ENCODE measurements at regions not wholly inside any gene's neighbourhood (a gene's known extent, or its start where the extent isn't known, plus 50 kb on each side); places are given as distances from the start of the nearest gene placed in this dataset.
"Not testable (repeated sequence)": the region's sequence is repeated elsewhere in the genome, so short reads cannot be mapped to it uniquely, and the experiment has no call there.

- DNase-seq = no peak
Observed at GRCh38 chr2:84286878-84287277, 172.2 kb downstream of the SUCLG1 start.

DNA sequence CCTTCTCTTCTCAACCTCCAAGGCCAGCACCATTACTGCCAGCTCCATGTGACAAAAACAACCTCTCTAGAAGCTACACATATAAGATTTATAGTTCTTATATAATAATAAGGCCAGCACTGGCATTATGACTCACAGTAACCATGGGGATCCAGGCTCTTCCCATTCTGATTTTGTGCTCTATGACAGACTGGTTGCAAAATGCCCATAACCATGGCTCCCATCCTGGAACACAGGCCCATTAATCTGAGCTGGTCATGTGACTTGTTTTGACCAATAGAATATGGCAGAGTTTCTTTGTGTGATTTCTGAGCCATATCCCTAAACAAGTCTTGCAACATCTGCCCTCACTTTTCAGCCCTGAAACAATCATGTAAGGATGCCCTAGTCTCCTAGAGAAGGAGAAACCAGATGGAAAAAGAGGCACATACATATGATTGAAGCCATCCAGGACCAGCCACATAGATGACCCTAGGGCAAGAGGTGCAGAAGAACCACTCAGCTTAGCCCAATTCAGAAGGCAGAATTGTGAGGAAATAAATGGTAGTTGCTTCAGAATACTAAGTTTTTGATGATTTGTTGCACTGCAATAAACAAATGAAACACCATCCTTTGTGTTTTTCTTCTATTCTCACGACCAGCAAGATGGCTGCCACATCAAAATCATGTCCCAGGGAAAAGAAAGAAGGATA, 173.9 kb downstream of the SUCLG1 start:
- DNase-seq = no peak

GRCh38 chr2:84283506-84283905, 175.6 kb downstream of the SUCLG1 start:
- DNase-seq = no peak

DNA sequence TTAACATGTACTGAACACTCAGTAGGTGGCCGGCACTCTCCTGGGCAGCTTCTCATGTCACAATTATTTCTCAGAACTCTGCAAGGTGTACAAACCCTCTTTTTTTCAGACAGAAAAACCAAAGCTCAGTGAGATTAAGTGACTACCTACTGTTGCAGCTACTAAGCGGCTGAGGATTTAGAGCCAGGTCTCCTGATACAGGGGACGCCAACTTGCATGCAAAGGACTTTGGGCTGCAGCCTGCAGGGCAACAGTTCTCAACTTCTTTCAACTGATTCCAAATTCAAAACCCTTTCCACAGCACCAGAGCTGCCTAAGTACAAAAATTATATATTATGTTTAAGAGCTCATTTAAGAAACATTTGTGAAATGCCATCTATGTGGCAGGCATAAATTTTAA, 177.6 kb downstream of the SUCLG1 start:
- no peak for DNase-seq

DNA sequence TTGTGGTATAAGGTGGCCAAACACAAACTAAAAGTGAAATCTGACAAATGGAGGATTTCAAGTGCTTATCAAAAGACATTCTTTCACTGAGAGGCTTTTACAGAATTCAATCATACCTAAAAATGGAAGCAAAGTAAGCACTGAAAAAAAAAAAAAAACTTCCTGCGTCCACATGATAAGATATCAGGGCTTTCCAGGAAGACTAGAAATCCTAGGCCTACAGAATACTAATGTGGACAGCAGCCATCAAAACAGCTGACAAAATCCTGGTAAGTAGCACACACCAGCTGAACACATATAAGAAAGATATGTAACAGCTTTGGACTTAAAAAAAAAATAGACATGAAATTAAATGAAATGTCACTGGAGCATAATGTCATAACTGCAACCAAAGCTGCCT, 178.2 kb downstream of the SUCLG1 start:
- no peak for DNase-seq

- no peak for DNase-seq
Observed at GRCh38 chr2:84278386-84278785, 180.7 kb downstream of the SUCLG1 start.

- DNase-seq = no peak
Observed at GRCh38 chr2:84276590-84277255, 182.4 kb downstream of the SUCLG1 start.

- DNase-seq = no peak
Observed at GRCh38 chr2:84273406-84273805, 185.7 kb downstream of the SUCLG1 start.

DNA sequence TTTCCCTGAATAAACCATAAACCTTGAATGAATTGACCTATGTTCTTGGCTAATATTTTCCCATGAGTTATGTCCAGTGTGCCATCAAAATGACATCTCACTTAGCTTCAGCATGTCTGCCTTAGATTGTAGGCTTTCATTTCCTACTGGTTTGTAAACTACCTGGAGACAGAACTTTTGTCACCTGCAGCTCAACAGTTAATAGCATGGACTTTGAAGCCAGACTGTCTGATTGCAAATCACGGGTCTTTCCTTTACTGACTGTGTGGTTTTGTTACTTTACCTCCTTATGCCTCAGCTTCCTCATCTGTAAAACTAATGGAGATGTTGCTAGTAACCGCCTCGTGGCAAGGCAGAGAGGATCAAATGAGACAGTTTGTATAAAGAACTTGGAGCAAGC, 187.1 kb downstream of the SUCLG1 start:
- no peak for DNase-seq

GRCh38 chr2:84257831-84258230, 201.2 kb downstream of the SUCLG1 start:
- DNase-seq = no peak

GRCh38 chr2:84251651-84252302, 207.3 kb downstream of the SUCLG1 start:
- DNase-seq = no peak

- no peak for DNase-seq
Observed at GRCh38 chr2:84249140-84249539, 209.9 kb downstream of the SUCLG1 start.

GRCh38 chr2:84247532-84247931, 211.5 kb downstream of the SUCLG1 start:
- no peak for DNase-seq

DNA sequence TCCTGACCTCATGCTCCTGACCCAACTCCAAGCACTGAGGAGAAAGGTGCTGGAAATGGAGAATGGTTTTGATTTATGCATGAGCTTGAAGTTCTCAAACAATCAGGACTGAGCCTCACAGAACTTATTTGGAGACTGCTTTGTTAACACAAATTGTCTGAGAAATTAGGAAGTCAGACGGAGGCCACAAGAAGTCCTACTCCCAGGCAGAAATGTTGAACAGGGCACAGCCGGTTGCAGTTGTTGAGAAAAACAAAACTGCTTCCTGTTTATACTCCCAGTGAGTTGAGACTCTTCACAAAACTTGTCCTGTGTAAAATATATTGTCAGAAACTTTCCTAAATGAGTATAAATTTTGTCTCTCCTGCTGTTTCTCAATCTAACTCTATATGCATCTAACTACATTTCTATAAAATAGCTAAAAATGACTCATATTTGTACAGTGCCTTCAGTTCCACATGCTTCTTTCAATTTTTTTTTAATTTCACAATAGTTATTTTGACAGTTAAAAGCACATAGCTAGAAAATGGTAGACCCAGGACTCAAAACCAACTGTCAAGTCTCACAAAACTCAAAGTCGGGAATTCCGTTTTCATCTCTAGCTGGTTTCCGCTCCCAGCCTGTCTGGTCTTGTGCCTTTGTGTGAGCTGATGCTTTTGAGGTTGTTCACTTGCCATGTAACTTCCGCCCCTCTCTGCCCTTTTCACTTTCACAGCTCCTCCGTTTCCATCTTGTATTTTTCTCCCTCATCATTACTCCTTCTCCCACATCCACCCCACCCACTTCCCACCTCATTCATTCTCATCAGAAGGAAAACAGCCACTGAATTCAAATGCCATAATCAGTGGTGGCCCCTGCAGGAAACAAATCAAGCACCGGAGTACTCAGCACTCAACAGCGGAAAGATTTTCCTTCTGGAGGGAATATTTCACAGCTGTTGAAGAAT, 215.0 kb downstream of the SUCLG1 start:
- no peak for DNase-seq

DNA sequence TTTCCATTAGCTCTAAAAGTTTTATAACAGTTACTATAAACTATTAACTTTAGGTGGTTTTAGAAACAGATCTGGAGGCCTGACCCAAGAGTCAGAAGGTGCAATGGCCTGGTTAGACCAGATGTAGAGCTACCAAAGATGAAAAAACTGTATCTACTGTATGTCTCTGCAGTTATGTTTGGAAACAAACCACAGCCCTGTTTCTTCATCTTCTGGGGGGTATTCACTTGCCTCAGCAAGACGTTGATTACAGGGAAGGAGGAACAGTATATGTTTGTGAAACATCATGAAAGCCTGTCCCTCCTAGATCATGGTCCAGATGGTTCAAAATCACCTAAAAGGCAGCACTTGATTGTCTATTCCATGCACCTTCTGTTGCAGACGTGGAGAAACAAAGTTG, 220.2 kb downstream of the SUCLG1 start:
- no peak for DNase-seq

DNA sequence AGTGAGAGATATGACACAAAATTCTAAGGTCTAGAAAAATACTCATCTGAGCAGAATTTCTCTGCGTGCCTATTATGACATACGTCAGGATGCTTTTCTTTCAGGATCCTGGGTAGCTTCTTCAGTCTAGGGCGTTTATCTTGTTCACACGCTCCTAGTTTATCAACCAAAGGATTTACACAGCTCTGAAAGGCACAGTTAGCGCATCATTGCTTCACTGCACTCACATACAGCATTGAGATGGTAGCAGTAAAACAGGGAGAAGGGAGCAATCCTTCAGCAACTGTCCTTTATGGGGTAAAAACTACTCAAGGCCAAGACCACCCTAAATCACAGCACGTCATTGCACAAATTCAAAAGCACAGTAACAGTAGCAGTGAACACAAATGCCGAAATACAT, 222.8 kb downstream of the SUCLG1 start:
- no peak for DNase-seq

DNA sequence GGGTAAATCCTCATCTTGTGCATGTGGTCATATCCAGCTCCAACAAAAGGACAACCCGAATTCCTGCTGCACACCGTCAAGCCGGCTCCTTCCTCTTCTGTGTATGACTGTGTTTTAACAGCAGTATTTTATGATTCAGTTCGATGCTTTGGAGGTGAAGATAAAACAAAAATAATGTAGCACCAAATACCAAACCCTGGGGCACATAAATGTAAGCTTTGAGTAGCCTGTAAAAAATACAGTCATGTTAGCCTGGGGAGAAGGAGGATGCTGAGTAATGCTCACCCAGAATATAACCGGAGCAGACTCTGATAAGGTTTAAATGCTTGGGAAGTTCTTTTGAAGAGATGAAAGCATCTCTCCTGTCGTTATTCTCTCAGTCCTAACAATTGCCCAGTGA, 225.0 kb downstream of the SUCLG1 start:
- no peak for DNase-seq

DNA sequence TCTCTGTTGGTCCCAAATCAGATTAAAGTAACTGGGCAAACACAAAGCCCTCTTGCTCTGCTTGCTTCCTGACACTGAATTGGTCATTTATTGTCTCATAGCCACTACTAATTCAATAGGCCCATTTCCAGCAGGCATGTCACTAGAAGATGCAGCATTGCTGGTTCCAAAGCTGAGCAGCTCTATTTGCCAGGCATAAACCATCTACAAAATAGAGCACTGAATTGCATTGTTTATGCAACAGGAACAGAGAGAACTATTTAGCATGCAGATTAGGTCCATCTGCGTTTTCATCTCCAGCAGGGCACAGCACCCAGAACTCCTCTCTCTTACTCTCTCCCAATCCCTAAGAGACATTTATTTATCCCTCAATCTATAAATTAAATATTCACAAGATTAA, 227.6 kb downstream of the SUCLG1 start:
- DNase-seq = no peak

GRCh38 chr2:84224121-84224520, 235.0 kb downstream of the SUCLG1 start:
- no peak for DNase-seq

- no peak for DNase-seq
Observed at GRCh38 chr2:84223191-84223590, 235.9 kb downstream of the SUCLG1 start.

- DNase-seq = not testable (repeated sequence)
Observed at GRCh38 chr2:84221102-84221501, 238.0 kb downstream of the SUCLG1 start.

DNA sequence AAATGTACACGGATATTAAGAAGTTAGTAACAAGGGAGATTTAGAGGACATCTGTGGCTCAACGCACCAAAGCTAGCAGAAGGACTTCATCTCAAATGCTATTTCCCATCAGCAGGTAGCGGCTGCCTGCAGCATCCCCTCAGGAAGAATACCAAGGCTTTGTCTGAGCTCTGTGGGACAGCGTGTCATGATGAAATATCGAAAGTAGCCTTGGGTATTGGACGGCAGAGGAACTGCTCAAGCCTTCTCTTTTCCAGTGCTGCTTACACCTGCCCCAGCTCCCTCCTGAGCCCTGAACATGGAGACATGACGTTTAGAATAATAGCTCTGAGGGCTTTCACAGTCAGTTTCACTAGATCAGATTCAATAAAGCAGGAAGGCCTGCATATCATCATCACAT, 241.6 kb downstream of the SUCLG1 start:
- no peak for DNase-seq

DNA sequence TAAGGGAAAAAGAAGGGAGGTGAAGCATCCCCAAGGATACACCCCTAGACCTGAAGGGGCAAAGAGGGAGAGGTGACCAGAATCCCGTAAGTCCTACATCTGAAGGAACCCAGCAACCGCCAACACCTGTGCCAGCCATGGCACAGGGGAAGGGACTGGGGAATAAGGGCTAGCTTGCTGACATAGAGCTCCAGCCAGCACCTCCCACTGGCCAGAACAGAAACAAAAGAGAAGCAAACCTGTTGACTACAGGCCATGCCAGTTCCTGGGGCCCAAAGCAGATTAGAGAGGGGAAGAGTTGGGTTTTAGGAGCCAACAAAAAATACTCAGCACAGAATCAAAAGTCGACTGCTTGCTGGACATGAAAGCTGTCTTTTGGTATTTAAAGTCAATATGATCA, 244.6 kb downstream of the SUCLG1 start:
- no peak for DNase-seq

Data from 8988T (cell line).